HepG2 (cell line): ENCODE measurements at regions not wholly inside any gene's neighbourhood (a gene's known extent, or its start where the extent isn't known, plus 50 kb on each side); places are given as distances from the start of the nearest gene placed in this dataset.
A peak's percentile ranks its signal among the peaks of the same experiment; 100 is the strongest.

ENCODE experiments used
- ATAC-seq: fragments of 200-7000 bp; cut with Tn5 transposase; 3 replicates; pipeline ENCODE4 v1.9.1; 2020; ENCODE audit warnings: mild to moderate bottlenecking, moderate library complexity
- BruUV-seq: library from RNA; stranded (reverse); fragments of 400-500 nt; replicated peaks from 2 replicates; lab custom pipeline; 2021; lab: Mats Ljungman, UMichigan
- CTCF ChIA-PET: fragments of 300-600 bp; formaldehyde crosslinking; extraction: SDS; loops from one replicate; lab custom pipeline; 2021; ENCODE audit warnings: low total read pairs, inconsistent platforms, low intra/inter-chr PET ratio; lab: Yijun Ruan, JAX
- POLR2A ChIA-PET: fragments of 350-600 bp; sonication (Branson Sonifier 250); formaldehyde crosslinking; loops from one replicate; lab custom pipeline; 2020; ENCODE audit warnings: antibody characterized with exemption, inconsistent platforms; lab: Yijun Ruan, JAX
- DNase-seq: peaks from one replicate; pipeline ENCODE4 v3.0.0-alpha.2; 2015; ENCODE audit warnings: low spot score
- FAIRE-seq: peaks from 3 replicates; lab custom pipeline; 2011; peaks lifted over from hg19 to GRCh38; lab: Jason Lieb, UNC
- H2AFZ ChIP-seq: one replicate; pipeline ENCODE4 v1.6.1; 2011; ENCODE audit warnings: low read length, inconsistent platforms
- H3K27ac ChIP-seq: fragments of 300-600 bp; 3 replicates; pipeline ENCODE4 v1.8.0; 2011; ENCODE audit warnings: mixed run types, mild to moderate bottlenecking, mixed read lengths, low read length, inconsistent platforms; ENCODE audit not compliant: insufficient read depth; ENCODE audit errors: extremely low read length
- H3K27me3 ChIP-seq, 2 experiments: fragments of 200-600 bp in 1 of 2; 2 replicates in 1 of 2; 3 replicates in 1 of 2; pipeline versions ENCODE4 v1.6.0 to v1.8.0; 2011; ENCODE audit warnings: low read length in 2 of 2, mild to moderate bottlenecking in 2 of 2, moderate library complexity in 2 of 2, inconsistent platforms in 1 of 2; ENCODE audit not compliant: insufficient read depth in 2 of 2, control insufficient read depth in 1 of 2
- H3K36me3 ChIP-seq, 2 experiments: fragments of 200-600 bp in 1 of 2; replicated peaks in 1 of 2; 2 replicates in 1 of 2; 3 replicates in 1 of 2; pipeline versions ENCODE4 v1.5.1 to v1.8.0; 2011; ENCODE audit warnings: low read length in 2 of 2, inconsistent platforms in 1 of 2; ENCODE audit not compliant: insufficient read depth in 2 of 2, control insufficient read depth in 1 of 2
- H3K4me1 ChIP-seq: 2 replicates; pipeline ENCODE4 v1.5.1; 2012; ENCODE audit warnings: low read length, inconsistent platforms; ENCODE audit not compliant: insufficient read depth
- H3K4me2 ChIP-seq: 2 replicates; pipeline ENCODE4 v1.6.0; 2011; ENCODE audit warnings: low read depth, low read length, inconsistent platforms
- H3K4me3 ChIP-seq, 3 experiments: fragments of 200-600 bp in 1 of 3; sonication (generic), shearing (Covaris generic) in 1 of 3; replicated peaks in 1 of 3; 2 replicates each; pipeline ENCODE4 v1.5.1; 2011 to 2016; ENCODE audit warnings: low read length in 3 of 3, inconsistent platforms in 2 of 3, low read depth in 2 of 3, mild to moderate bottlenecking in 2 of 3, control low read depth in 1 of 3, mixed read lengths in 1 of 3; ENCODE audit not compliant: insufficient read depth in 1 of 3
- H3K79me2 ChIP-seq: one replicate; pipeline ENCODE4 v1.6.1; 2011; ENCODE audit warnings: low read length, inconsistent platforms; ENCODE audit not compliant: insufficient read depth
- H3K9ac ChIP-seq: 2 replicates; pipeline ENCODE4 v1.6.0; 2011; ENCODE audit warnings: mild to moderate bottlenecking, low read depth, low read length, inconsistent platforms; ENCODE audit not compliant: insufficient read depth
- H3K9me3 ChIP-seq: 2 replicates; pipeline ENCODE4 v1.5.1; 2012; ENCODE audit warnings: mild to moderate bottlenecking, low read length
- H4K20me1 ChIP-seq: 2 replicates; pipeline ENCODE4 v1.6.0; 2011; ENCODE audit warnings: inconsistent platforms, mild to moderate bottlenecking, low read length, moderate library complexity; ENCODE audit not compliant: insufficient read depth
- ATF7 ChIP-seq, 2 experiments: fragments of 450-650 bp in 1 of 2; sonication (generic) in 1 of 2; formaldehyde crosslinking in 1 of 2; IDR thresholded peaks; 2 replicates each; pipeline versions ENCODE4 v1.4.0 to v1.6.1; 2016 to 2020; ENCODE audit warnings: antibody characterized with exemption in 1 of 2, mild to moderate bottlenecking in 1 of 2, missing genetic modification reagents in 1 of 2
- CBX1 ChIP-seq: IDR thresholded peaks from one replicate; pipeline ENCODE4 v1.6.1; 2016; ENCODE audit warnings: antibody characterized with exemption, low read depth
- CREB1 ChIP-seq, 2 experiments: fragments of 450-650 bp in 1 of 2; IDR thresholded peaks; 2 replicates each; pipeline ENCODE4 v1.6.1; 2016 to 2017; ENCODE audit warnings: control low read depth in 1 of 2, mild to moderate bottlenecking in 1 of 2, missing compliant biosample characterization in 1 of 2, missing genetic modification characterization in 1 of 2
- HDAC1 ChIP-seq: sonication (generic); formaldehyde crosslinking; IDR thresholded peaks from 2 replicates; pipeline ENCODE4 v1.5.1; 2020; ENCODE audit warnings: mild to moderate bottlenecking, missing genetic modification reagents
- HOXA9 ChIP-seq: sonication (generic); formaldehyde crosslinking; IDR thresholded peaks from 2 replicates; pipeline ENCODE4 v1.8.1; 2022; ENCODE audit warnings: missing genetic modification reagents, mild to moderate bottlenecking, moderate library complexity, borderline replicate concordance
- MED13 ChIP-seq: sonication (generic); formaldehyde crosslinking; IDR thresholded peaks from 2 replicates; pipeline ENCODE4 v1.5.0; 2020; ENCODE audit warnings: missing genetic modification reagents
- RXRB ChIP-seq: IDR thresholded peaks from 2 replicates; pipeline ENCODE4 v1.6.1; 2016; ENCODE audit warnings: borderline replicate concordance, missing genetic modification reagents, missing compliant biosample characterization
- TCF12 ChIP-seq, 2 experiments: fragments of 450-650 bp in 1 of 2; sonication (generic) in 1 of 2; formaldehyde crosslinking in 1 of 2; IDR thresholded peaks; 2 replicates each; pipeline versions ENCODE4 v1.6.1 to v1.8.0; 2017 to 2022; ENCODE audit warnings: antibody characterized with exemption in 1 of 2, mild to moderate bottlenecking in 1 of 2, missing genetic modification reagents in 1 of 2, moderate library complexity in 1 of 2
- ZNF24 ChIP-seq: fragments of 450-650 bp; IDR thresholded peaks from 2 replicates; pipeline ENCODE4 v1.6.1; 2017; ENCODE audit warnings: antibody characterized with exemption, mild to moderate bottlenecking
- ZNF549 ChIP-seq: sonication (generic); formaldehyde crosslinking; IDR thresholded peaks from 2 replicates; pipeline ENCODE4 v1.5.0; 2020; ENCODE audit warnings: missing genetic modification reagents
- ZNF552 ChIP-seq: sonication (generic); formaldehyde crosslinking; IDR thresholded peaks from 2 replicates; pipeline ENCODE4 v1.9.0; 2022; ENCODE audit warnings: missing genetic modification reagents, mild to moderate bottlenecking, borderline replicate concordance
- WGBS: methylation state at CpG from one replicate; pipeline ENCODE4 v1.1.6; 2017; ENCODE audit warnings: low lambda C conversion rate; 5-methylcytosine and 5-hydroxymethylcytosine counted together
- in situ Hi-C: cut with HindIII; loops from 2 replicates; pipeline ENCODE4 v1.10.0; 2017; ENCODE audit warnings: low pct_unique_long_range_greater_than_20kb; ENCODE audit not compliant: extremely low pct_ligation_motif_present
- intact Hi-C: fragments of 100-400 bp; cut with micrococcal nuclease; formaldehyde crosslinking; loops from one replicate; pipeline ENCODE4 v1.10.0; 2022; ENCODE audit not compliant: unreplicated experiment

DNA sequence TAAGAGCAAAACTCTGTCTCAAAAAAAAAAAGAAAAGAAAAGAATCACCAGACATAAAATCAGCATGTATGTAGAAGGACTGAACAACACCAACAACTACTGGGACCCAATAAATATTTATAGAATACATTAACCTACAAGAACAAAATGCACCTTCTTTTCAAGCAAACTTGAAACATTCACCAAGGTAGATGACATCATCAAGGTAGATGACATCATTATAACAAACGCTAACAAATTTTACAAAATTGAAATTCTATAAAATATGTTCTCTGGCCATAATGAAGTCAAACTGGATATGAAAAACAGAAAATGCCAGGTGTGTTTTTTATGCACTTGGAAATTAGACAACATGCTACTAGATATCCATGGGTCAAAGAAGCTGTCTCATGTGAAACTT, 220.2 kb upstream of the SNX7 start:
- WGBS, result 84% methylated on average over 1 of the region's 1 CpG
- CTCF ChIA-PET, result no interaction called here
- BruUV-seq, result no TSS peak
- intact Hi-C loops (no loop called here), in situ Hi-C loops (no loop called here)
- no peak for TF ChIP-seq CBX1
- TF ChIP-seq ATF7 (IDR thresholded peaks at IDR 0.05), result peak; percentile 97
- TF ChIP-seq ATF7 (CRISPR knock-in tag; IDR thresholded peaks at IDR 0.05), result no peak
- no peak for TF ChIP-seq HOXA9 (CRISPR knock-in tag)
- no peak for TF ChIP-seq TCF12 (IDR thresholded peaks at IDR 0.05)
- TF ChIP-seq TCF12 (CRISPR knock-in tag; IDR thresholded peaks at IDR 0.05), result no peak
- TF ChIP-seq MED13 (CRISPR knock-in tag), result no peak
- no peak for TF ChIP-seq ZNF552 (CRISPR knock-in tag)
- no peak for TF ChIP-seq ZNF24
- no peak for TF ChIP-seq HDAC1 (CRISPR knock-in tag)
- peak; percentile 72 for TF ChIP-seq CREB1 (IDR thresholded peaks at IDR 0.05)
- TF ChIP-seq CREB1 (CRISPR knock-in tag; IDR thresholded peaks at IDR 0.05), result no peak
- TF ChIP-seq RXRB (CRISPR knock-in tag), result no peak
- TF ChIP-seq ZNF549 (CRISPR knock-in tag), result no peak
- Histone ChIP-seq H2AFZ (no peak overlapping the region), H3K4me1 (0 out of 2 replicates have a peak, but pooled peaks cover 5% of the 10 kb centered on the region), H3K4me2 (no peak overlapping the region), H3K79me2 (no peaks in the 10 kb centered on the region), H3K4me3 (no peak overlapping the region), H4K20me1 (no peaks in the 10 kb centered on the region), H3K36me3 (no peaks in the 10 kb centered on the region), H3K9ac (no peak overlapping the region), H3K9me3 (no peaks in the 10 kb centered on the region), H3K27ac (no peak overlapping the region), H3K27me3 (no peaks in the 10 kb centered on the region)
- DNase-seq, result no peak
- no peak for FAIRE-seq
- ATAC-seq, result no peak
- POLR2A ChIA-PET, result no interaction called here
